AG20443 (cell line): ENCODE measurements at regions not wholly inside any gene's neighbourhood (a gene's known extent, or its start where the extent isn't known, plus 50 kb on each side); places are given as distances from the start of the nearest gene placed in this dataset.
A peak's percentile ranks its signal among the peaks of the same experiment; 100 is the strongest.
"Not testable (repeated sequence)": the region's sequence is repeated elsewhere in the genome, so short reads cannot be mapped to it uniquely, and the experiment has no call there.

Experiments
- DNase-seq: peaks from one replicate; pipeline ENCODE4 v3.0.0; 2012; ENCODE audit warnings: low spot score, mixed read lengths

DNA sequence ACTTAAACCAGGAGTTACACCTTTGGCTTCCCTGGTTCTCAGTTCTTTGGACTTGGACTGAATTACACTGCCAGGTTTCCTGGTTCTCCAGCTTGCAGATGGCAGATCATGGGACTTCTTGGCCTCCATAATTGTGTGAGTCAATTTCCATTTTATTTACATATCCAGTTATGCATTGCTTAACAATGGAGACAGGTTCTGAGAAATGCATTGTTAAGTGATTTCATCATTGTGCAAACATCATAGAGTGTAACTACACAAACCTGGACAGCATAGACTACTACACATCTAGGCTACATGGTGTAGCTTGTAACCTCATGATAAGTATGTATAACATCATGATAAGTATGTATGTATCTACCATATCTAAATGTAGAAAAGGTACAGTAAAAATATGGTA is 276.1 kb upstream of the BTG1 start:
- no peak for DNase-seq

- no peak for DNase-seq
Measured at GRCh38 chr12:92421042-92421441, 275.4 kb upstream of the BTG1 start.

DNA sequence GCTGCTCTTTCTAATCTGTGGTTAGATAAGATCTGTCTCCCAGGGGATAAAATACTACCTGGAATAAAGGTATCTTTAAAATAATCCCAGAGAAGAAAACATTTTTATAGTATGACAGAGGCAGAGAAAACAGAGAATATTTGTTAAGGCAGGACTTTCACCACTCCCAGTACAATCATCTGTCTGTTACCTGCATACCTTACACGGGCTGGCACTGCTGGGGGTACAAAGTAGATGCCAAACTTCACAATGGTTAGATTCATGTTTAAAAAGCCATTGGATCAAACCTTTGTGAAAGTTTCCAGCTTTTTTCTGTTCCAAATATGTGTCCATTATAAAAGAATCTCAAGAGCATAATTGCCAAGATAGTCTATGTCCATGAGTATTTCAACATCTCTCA is 273.6 kb upstream of the BTG1 start:
- no peak for DNase-seq

DNA sequence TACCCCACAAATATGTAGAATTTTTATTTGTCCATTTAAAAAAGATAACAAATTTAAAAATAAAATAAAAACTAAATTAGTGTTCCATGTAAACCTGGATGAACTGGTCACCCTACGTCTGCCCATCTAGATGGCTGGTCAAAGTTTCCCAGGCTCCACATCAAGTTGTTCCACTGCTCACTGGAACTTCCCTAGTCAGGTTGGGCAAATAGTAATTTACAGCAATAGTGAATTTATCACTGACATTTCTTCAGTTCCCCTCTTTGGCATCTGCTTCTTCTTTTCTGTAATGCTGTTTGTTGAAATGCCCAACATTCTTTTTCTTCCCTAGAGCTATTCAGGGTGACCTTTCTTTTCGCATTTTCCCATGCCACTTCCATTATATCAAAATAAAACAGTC is 272.7 kb upstream of the BTG1 start:
- no peak for DNase-seq

DNA sequence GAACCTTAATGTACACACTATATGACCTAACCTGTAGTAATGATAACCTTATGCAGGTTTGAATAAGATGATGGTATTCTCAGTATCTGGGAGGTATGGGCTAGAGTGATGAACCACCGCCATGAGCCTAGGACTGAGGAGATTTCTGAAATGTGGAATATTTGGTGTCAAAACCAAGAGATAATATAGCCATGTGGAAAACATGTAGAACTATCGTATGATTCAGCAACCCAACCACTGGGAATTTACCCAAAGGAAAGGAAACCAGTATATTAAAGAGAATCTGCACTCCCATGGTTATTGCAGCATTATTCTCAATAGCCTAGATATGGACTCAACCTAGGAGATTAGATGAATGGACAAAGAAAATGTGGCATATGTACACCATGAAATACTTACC is 271.7 kb upstream of the BTG1 start:
- no peak for DNase-seq

- DNase-seq = no peak
Measured at GRCh38 chr12:92416385-92416812, 270.8 kb upstream of the BTG1 start.

- DNase-seq = no peak
Measured at GRCh38 chr12:92414170-92415070, 268.8 kb upstream of the BTG1 start.

GRCh38 chr12:92413286-92413685 is 267.6 kb upstream of the BTG1 start:
- DNase-seq = no peak

- peak; percentile 11 for DNase-seq
Measured at GRCh38 chr12:92412856-92413255, 267.2 kb upstream of the BTG1 start.

DNA sequence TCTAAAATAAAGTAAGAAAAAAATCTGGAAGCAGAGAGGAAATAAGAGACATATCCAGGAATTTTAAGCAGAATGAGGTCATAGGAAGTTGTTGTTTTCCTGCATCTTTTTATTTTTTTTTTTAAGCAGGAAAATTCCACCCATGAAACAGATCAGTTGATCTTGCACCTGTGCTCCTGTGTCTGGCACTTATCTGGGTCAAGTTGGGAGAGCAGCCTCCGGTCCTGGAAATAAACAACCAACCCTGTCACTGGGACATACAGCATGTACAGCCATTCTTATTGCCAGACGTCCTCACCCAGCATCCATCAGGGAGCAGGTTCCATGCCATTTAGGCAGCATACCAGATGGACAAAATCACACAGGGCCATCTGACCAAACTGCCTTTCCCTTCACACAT is 266.0 kb upstream of the BTG1 start:
- DNase-seq = no peak

DNA sequence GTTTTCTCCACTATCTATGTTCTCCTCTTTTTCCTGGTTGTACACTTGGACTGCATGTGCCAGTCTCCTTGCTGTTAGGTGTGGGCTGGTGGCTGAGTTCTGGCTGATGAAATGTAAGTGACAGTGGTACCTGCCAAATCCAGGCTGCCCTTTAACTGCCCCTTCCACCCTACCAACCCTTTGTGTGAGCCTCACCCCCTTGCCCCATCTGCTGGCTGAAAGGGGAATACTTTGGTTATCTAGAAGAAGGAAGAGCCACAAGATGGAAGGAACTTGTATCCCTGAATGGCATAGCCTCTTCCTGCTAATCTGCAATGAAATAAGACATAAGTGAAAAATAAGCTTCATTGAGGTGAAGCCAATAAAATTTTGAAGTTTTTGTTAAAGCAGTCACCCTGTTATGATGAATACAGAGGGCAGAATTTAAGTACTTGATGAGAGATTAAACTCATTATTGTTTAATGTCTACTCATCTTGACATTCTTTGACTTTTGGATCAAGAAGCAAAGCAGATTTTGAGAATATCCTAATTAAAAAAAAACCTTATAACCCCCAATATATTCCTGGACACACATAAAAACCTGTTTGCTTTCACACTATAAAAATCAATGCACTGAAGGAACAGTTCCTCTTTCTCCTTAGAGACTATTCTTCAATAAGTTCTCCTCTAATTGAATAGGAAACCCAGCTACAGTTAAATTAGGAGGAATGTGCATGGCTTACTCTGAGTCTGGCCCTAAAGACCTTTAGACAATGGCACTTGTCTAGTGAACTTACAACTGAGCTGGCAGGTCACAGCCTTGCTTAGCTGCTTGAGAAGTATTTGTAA is 262.6 kb upstream of the BTG1 start:
- DNase-seq = no peak

GRCh38 chr12:92406404-92407070 is 260.9 kb upstream of the BTG1 start:
- DNase-seq = not testable (repeated sequence)

- DNase-seq = not testable (repeated sequence)
Measured at GRCh38 chr12:92405801-92406251, 260.2 kb upstream of the BTG1 start.

DNA sequence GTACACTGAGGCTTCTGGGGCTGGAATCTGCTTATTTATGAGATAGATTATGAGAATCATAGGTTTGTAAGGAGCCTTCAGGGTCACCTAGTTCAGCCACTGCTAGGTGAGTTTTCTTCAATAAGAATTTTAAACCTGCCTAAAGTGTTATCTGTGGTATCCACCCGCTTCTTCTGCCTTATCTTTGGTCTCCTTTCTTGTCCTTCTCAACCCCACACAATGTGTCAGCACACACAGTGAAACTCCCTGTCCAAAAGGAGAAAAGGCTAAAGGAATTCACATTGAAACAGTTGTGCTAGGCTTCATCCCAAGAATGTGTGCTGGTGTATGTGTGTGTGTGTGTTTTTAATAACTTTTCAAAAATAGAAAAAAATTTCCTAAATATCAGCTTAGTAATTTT is 259.3 kb upstream of the BTG1 start:
- no peak for DNase-seq

DNA sequence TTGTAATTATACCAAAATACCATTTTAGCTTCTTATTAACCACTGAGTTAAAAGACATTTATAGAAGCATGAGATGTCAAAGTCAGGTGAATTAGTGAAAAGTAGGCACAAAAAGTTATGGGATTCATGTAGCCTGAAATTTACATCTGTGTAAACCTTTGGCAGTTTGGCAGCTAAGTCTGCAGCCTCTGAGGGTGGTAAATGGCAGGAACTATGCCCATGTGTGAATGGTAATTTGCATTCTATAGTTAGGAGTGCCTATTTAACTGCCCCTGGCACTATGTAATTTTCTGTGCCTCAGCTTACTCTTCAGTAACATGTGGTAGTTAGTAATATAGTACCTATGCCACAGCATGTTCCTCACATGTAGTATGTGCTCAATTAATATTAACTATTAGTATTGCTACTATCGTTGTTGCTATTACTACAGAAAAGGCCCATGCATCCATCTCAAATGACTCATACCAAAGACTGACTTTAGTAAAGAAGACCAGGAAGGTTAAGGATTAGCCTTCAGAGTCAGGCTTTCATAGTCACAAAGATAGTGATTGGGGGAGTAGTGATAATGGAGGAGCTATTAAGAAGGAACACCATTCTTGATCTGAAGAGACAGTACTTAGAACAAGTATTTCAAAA is 258.7 kb upstream of the BTG1 start:
- DNase-seq = no peak

GRCh38 chr12:92403210-92404175 is 257.8 kb upstream of the BTG1 start:
- DNase-seq = no peak

GRCh38 chr12:92402415-92402814 is 256.8 kb upstream of the BTG1 start:
- no peak for DNase-seq

- no peak for DNase-seq
Measured at GRCh38 chr12:92400006-92400405, 254.4 kb upstream of the BTG1 start.

DNA sequence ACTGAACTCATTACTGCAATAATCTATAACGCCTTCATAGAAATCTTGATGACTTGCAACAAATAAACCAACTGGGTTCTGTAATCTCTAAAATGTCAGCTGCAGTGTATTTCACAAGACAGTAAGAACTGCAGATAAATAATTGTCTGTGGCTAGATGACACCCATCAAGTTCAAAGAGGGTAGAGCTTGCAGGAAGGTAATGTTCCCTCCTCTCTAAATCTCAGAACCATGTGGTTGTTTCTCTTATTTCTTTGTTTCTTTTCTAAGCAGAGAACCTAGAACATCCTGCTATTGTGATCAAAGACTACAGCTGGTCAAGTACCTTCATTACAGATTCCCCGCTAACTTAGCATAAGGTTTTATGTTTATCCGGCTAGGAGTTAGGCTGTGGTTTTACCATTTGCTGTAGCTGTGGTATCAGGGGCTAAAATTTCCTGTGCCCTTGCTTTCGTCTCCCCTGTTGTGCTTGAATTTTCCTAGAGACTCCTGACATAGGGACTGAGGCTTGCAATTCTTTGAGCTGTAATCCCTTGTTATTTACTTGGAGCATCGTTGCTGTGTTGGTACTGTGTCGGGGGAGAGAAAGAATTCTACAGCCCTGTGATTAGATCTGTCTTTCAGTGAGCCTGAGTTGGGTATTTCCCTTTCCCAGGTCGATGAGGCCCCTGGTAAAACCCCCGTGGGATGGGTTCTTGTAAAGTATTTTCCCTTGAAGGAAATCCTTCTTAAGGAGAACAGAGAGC is 253.1 kb upstream of the BTG1 start:
- no peak for DNase-seq

GRCh38 chr12:92396647-92397252 is 251.1 kb upstream of the BTG1 start:
- peak; percentile 79 for DNase-seq
